ENCODE measurements at regions not wholly inside any gene's neighbourhood (a gene's known extent, or its start where the extent isn't known, plus 50 kb on each side); places are given as distances from the start of the nearest gene placed in this dataset.

- no peak for TF ChIP-seq ZNF668 (CRISPR knock-in tag; IDR thresholded peaks at IDR 0.05)
- no peak for TF ChIP-seq REST (IDR thresholded peaks at IDR 0.05; ENCODE audit: borderline replicate concordance)
- TF ChIP-seq REST (CRISPR knock-in tag; IDR thresholded peaks at IDR 0.05; ENCODE audit: low read depth): no peak
- TF ChIP-seq NFRKB (IDR thresholded peaks at IDR 0.05; ENCODE audit: low read depth): no peak
- no peak for TF ChIP-seq RAD51 (IDR thresholded peaks at IDR 0.05; ENCODE audit: borderline replicate concordance, low read depth)
- no peak for TF ChIP-seq CTCF (IDR thresholded peaks at IDR 0.05 in 2 of 3, conservative IDR thresholded peaks at IDR 0.05 in 1 of 3; ENCODE audit: insufficient read depth in 2 of 3, low read depth in 1 of 3, low read length in 3 of 3)
Measured at GRCh38 chr6:115442323-115442722, 618.4 kb downstream of the FRK start.

Measured in K562 (cell line).